Lower leg skin (tissue), 3 donors: ENCODE measurements at regions not wholly inside any gene's neighbourhood (a gene's known extent, or its start where the extent isn't known, plus 50 kb on each side); places are given as distances from the start of the nearest gene placed in this dataset.

Source experiments
- CTCF ChIP-seq, 3 donors: fragments of 450-650 bp; IDR thresholded peaks; one replicate each; pipeline ENCODE4 v1.5.1; 2016; ENCODE audit warnings: antibody characterized with exemption in 3 of 3, mild to moderate bottlenecking in 3 of 3, moderate library complexity in 2 of 3
- POLR2A ChIP-seq, 2 donors: fragments of 450-650 bp; IDR thresholded peaks; one replicate each; pipeline ENCODE4 v1.6.1; 2016 to 2017; ENCODE audit warnings: antibody characterized with exemption in 2 of 2, mild to moderate bottlenecking in 1 of 2, moderate library complexity in 1 of 2

GRCh38 chr11:42521994-42522393 lies 789.8 kb upstream of the API5 start:
- TF ChIP-seq CTCF (IDR thresholded peaks at IDR 0.05): no peak
- no peak for TF ChIP-seq POLR2A (IDR thresholded peaks at IDR 0.05)
